HG02763 (cell line): ENCODE measurements at regions not wholly inside any gene's neighbourhood (a gene's known extent, or its start where the extent isn't known, plus 50 kb on each side); places are given as distances from the start of the nearest gene placed in this dataset.

Experiments
- ATAC-seq: cut with Tn5 transposase; IDR thresholded peaks from one replicate; pipeline ENCODE4 v1.9.1; 2021; ENCODE audit warnings: mild to moderate bottlenecking, moderate library complexity; ENCODE audit not compliant: unreplicated experiment

DNA sequence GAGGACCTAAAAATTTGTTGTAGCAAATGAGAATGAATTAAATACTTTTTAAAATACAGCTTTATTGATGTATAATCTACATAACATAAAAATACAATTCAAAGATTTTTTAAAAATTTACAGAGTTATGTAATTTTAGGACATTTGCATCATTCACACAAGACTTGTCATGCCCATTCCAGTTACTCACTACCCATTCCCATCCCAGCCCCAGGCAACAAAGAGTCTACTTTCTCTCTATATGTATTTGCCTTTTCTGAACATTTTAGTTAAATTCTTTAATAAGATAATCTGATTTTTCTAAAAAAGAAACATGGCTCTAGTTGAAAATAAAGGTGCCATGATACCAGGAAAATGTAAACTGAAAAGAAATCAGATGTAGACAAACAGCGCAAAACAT is 354.2 kb downstream of the PMP22 start:
- no peak for ATAC-seq

- ATAC-seq = no peak
Measured at GRCh38 chr17:14904386-14904785, 360.7 kb downstream of the PMP22 start.

DNA sequence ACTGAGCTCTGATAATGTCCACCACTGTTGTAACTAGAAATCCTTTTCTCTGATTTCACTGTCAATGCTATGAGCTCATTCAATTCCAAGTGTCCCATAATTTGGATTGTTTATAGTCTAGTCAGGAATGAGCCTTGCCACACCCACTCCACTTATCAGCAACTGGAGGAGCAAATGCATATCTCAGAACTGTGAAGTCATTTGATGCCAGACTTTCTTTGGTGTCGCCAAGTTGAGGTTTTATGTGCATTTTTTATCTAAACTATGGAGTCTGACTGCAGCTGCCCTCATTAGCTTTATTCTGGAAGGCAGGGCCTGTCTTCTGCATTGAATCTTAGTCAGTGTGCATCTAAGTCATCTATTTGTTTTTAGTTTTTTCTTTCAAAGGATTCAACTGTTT is 361.3 kb downstream of the PMP22 start:
- no peak for ATAC-seq

DNA sequence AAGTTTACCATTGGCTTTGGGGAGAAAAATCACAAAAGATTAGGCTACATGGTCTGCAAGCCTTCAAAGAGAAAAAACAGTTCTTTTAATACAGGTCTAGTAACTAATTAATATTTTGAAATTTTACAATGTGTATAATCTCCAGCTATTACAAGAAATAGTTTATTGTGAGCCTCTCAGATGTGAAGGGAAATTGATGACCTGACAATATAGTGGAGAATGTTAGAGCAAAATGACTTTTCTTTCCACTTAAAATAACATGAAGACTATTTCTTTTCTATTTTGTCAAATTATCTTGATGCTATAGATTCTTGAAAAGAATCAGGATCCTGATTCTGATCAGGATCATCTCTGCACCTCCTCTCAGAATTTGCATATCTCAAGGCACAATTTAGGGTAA is 362.3 kb downstream of the PMP22 start:
- ATAC-seq = no peak

- ATAC-seq = no peak
Measured at GRCh38 chr17:14902297-14902696, 362.8 kb downstream of the PMP22 start.

DNA sequence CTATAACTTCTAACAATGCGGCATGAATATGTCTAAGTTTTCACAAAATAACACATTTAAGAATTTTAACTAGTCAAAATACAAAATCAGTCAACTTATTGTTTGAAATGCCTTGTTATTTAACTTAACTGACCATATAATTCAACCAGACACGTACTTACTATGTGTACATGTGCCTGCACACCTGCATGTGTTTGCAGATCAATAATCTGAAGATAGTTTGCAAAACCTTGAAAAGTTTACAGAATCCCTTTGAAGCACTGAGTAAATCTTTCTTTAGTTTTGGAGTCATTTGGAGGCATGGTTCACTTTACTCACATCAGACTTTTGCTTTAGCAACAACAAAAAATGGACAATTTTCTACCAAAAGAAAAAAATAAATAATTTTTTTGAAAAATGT is 363.8 kb downstream of the PMP22 start:
- no peak for ATAC-seq

- no peak for ATAC-seq
Measured at GRCh38 chr17:14886200-14886739, 378.9 kb downstream of the PMP22 start.

DNA sequence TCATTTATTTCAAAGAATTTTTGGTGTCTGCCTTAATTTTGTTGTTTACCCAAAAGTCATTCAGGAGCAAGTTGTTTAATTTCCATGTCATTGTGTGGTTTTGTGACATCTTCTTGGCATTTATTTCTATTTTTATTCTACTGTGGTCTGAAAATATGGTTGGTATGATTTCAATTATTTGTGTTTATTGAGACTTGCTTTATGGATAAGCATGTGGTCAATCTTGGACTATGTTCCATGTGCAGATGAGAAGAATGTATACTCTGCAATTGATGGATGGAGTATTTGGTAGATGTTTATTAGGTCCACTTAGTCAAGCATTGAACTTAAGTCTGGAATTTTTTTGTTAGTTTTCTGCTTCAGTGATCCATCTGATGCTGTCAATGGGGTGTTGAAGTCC is 383.0 kb downstream of the PMP22 start:
- no peak for ATAC-seq

DNA sequence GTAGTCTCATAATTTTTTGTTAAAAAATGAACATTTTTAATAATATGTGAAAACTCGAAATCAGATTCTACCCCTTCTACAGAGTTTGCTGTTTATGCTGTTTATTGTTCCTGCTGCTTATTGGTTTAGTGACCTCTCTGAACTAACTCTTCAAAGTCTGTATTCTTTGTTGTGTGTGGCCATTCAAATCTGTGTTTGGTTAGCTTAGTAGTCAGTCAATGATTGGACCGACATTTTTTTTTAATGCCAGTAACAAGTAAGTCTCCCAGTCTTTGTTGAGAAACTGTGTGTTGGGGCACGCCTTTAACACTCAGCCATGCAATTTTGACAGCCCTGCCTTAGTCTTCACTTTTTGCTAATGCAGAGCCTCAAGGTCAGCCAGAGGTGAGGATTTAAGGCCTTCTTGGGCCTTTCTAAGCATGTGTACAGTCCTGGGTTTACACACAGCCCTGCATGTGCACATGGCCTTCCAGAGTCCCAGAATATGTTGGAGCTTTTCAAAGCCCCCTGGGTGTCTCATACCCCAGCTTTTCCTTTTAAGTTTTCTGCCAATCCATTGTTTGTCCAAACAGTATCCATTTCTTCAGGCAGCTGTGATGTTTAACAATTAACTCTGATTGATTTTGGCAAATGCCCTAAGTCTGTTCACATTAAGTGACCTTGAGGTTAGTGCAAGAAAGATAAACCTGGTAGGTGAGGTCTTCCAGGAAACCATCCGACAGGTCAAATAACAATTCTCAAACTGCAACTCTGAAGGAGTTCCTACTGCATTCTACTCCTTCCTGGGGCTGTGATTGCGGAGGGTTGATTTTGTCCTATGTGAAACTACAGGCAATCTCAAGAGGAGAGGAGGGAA is 389.3 kb downstream of the PMP22 start:
- no peak for ATAC-seq

DNA sequence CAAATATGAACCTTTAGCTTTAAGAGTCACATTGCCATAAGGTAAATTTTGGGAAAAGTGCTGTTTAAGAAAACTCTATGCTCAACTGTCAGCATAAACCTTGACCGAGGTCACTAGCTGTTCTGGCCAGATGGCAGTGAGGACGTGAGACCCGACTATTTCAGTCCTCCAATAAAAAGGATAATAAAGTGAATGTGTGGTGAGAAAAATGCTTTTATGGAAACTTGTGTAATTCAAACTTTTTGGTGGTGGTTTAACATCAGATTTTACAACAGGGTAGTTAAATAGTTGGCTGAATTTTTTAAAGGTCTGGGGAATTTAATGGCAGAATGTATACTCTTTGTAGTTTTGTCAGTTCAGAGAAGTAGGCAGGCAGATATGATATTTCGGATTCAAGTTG is 391.1 kb downstream of the PMP22 start:
- no peak for ATAC-seq

DNA sequence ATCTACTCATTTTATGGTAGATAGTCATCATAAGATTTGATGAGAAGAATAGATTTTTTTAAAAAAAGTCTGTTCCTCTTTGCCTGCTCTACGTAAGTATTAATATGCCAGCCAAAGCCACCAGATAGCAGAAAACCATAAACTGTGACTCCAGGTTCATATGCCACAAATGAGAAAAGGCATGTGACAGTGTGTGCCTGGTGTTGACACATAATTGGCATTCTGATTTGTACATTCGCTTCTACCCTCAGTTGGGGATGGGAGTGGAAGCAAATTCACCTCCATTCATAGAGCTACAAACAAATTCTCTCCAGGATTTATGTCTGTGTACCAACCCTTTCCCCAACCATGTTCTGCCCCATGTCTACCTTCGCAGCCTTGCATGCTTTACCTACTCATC is 391.6 kb downstream of the PMP22 start:
- ATAC-seq = no peak

DNA sequence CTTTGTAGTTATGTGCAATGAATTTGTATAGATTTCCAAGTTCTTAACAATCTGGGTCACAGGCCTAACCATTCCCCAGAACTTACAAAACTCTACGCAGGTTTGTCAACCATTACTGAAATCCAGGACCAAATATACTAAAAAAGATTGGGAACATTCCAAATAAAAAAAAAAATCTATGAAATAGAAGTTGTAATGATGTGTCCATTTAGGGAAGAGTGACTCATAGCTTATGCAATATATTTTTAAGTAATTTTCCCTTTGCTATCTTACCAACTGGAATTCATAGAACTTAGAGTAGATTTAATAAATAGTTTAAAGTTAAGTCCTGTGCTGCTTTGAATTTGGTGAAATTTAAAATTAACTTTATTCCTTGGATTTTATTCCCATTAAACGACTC is 393.2 kb downstream of the PMP22 start:
- no peak for ATAC-seq

DNA sequence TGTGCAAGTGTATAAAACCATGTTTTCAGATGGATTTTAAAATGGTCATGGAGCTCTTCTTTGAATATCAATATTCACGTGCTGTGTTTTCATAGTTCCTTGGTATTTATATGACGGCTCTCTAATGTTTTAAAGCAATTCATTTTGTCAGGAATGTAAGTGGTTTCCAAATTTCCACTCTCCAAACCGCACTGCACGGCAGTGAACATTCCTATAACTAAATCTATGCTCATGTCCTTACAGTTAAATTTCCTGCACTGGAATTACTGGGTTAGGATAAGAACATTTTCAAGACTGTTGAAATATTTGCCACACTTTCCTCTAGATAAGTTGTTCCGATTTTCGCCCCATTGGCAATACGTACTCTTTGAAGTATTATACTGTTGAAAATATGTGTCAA is 398.9 kb downstream of the PMP22 start:
- ATAC-seq = no peak

DNA sequence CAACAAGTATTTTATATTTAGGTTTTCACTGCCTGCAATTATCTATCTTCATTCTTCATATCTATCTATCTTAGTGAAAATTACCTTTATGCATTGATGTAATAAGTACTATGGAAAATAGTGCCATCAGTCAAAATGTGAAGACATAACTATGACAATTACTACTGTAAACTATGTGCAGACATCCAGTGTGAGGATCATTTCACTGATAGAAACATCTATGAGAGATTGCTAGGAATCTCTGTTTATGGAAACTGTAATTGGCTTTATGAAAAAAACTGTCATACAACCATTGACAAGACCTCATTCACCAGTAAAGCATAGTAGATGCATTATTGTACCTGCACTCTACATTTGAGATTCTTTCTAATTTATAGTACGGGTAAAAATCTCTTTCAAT is 401.0 kb downstream of the PMP22 start:
- no peak for ATAC-seq

DNA sequence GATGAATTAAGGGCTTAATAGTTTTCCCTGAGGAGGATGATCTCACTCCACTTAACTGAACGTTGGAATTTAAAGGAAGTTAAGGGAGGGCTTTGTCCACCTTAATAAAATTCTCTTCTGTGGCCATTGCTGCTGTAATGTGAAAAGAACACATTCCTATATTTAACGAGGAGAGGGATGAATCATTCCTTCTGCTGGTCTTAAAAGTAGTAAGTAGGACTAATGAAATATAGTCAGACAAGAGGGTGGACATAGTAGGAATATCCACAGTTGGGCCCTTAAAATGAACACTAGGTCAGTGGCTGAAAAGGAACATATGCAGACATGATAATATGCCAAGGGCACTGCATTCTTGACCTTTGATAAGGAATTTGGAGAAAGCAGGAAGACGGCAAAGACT is 405.6 kb downstream of the PMP22 start:
- ATAC-seq = no peak

GRCh38 chr17:14856176-14856575 is 408.9 kb downstream of the PMP22 start:
- no peak for ATAC-seq

- ATAC-seq = no peak
Measured at GRCh38 chr17:14854691-14855090, 410.4 kb downstream of the PMP22 start.

- ATAC-seq = no peak
Measured at GRCh38 chr17:14845591-14846281, 419.4 kb downstream of the PMP22 start.

DNA sequence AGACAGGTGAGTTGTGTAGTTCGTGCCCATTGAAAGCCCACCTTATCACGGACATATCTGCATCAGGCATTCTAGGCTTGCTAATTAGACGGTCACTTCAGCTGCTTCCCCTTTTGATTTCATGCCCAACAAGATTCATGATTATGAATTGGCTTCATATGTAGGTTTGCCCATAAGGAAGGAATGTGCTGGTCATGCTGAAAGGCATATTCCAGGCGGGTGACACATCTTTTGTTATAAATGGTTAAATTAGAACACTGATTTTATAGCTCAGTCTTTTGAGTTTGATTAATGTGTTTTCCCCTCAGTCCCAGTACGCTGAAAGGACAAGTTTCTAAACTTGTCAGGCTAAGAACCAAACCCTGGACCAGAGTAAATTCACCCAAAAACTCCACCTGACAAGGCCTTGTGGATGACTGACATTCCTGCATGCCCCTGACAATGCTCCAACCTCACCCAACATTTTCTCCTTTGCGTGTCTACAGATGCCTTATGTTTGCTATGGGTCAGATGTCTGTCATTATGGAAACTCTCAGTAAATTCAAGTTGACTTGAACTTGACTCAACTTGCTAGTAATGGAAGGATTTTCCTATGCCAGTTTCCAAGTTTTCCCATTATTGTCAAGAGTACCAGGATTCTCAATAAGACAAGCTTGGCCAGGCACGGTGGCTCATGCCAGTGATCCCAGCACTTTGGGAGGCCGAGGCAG is 421.9 kb downstream of the PMP22 start:
- no peak for ATAC-seq

DNA sequence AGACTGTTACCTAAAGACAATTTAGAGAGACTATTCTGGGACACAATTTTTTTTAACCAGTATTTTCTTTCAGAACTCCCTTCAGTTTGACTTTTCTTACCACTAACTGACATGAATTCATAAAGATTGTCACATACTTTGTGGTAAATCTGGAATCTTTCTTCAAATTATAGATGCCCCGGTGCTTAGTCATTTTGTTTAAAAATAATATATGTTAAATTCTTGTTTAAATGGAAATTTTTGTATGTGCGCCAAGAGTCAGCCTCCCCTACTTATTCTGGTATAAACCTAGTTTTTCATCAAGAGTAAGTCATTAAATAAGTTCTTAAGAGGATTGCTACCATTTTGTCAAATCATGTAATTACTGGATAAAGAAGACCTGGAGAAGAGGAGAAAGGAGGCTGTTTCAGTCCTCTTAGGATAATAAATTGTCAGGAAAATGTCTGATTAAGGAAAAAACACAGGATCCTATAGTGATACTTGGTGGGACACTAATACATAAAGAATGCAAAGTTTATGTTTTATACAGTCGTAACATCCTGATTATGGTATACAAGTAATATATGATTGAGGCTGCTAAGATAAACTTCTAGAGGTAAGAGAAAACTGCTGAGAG is 424.4 kb downstream of the PMP22 start:
- ATAC-seq = no peak

DNA sequence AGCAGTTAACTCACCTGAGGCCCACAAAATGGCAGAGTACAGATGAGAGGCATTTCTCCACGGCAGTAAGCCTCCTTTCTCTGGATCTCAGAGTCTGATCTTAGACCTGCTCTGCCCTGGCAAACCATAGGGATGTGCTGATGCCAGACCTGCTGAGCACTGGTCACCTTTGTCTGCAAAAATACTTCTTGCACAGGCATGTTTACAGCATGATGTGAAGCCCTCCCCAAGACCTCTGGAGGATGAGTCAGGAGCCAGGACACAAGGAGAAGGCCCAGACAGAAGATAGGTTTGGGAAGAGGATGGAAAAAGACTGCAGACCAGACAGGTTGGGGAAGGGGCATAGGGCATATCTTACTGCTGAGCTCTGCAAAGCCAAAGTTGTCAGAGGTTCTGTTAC is 426.6 kb downstream of the PMP22 start:
- ATAC-seq = no peak
